Stimulated activated CD8-positive, alpha-beta memory T cell treated with anti-CD3 and anti-CD28 coated beads, Interleukin-15, amount 100 ng/mL, for 1 hour (primary cell): ENCODE measurements at regions not wholly inside any gene's neighbourhood (a gene's known extent, or its start where the extent isn't known, plus 50 kb on each side); places are given as distances from the start of the nearest gene placed in this dataset.
"Not testable (repeated sequence)": the region's sequence is repeated elsewhere in the genome, so short reads cannot be mapped to it uniquely, and the experiment has no call there.

Experiments used
- DNase-seq: peaks from one replicate; pipeline ENCODE4 v3.0.0-alpha.2; 2020; ENCODE audit warnings: low read depth

- no peak for DNase-seq
These were observed 154.4 kb upstream of the STMND1 start for GRCh38 chr6:16947375-16948015.

GRCh38 chr6:16944596-16944995, 157.3 kb upstream of the STMND1 start:
- DNase-seq, result no peak

GRCh38 chr6:16939839-16940238, 162.0 kb upstream of the STMND1 start:
- no peak for DNase-seq

- no peak for DNase-seq
These were observed 162.5 kb upstream of the STMND1 start for GRCh38 chr6:16939351-16939750.

- no peak for DNase-seq
These were observed 165.0 kb upstream of the STMND1 start for GRCh38 chr6:16936893-16937292.

- DNase-seq, result no peak
These were observed 167.9 kb upstream of the STMND1 start for GRCh38 chr6:16933961-16934360.

GRCh38 chr6:16933532-16933931, 168.3 kb upstream of the STMND1 start:
- no peak for DNase-seq

- DNase-seq, result no peak
These were observed 168.9 kb upstream of the STMND1 start for GRCh38 chr6:16932920-16933319.

- not testable (repeated sequence) for DNase-seq
These were observed 169.8 kb upstream of the ATXN1 start for GRCh38 chr6:16931079-16931478.

GRCh38 chr6:16930432-16930831, 169.2 kb upstream of the ATXN1 start:
- no peak for DNase-seq

GRCh38 chr6:16929809-16930208, 168.5 kb upstream of the ATXN1 start:
- DNase-seq, result no peak

- no peak for DNase-seq
These were observed 167.1 kb upstream of the ATXN1 start for GRCh38 chr6:16928387-16928786.

- DNase-seq, result no peak
These were observed 165.9 kb upstream of the ATXN1 start for GRCh38 chr6:16927205-16927604.

GRCh38 chr6:16925461-16925860, 164.2 kb upstream of the ATXN1 start:
- DNase-seq, result no peak

GRCh38 chr6:16922282-16922681, 161.0 kb upstream of the ATXN1 start:
- no peak for DNase-seq

- no peak for DNase-seq
These were observed 160.3 kb upstream of the ATXN1 start for GRCh38 chr6:16921399-16922110.

- DNase-seq, result no peak
These were observed 157.3 kb upstream of the ATXN1 start for GRCh38 chr6:16918586-16918985.

- no peak for DNase-seq
These were observed 152.9 kb upstream of the ATXN1 start for GRCh38 chr6:16914184-16914583.

- no peak for DNase-seq
These were observed 151.5 kb upstream of the ATXN1 start for GRCh38 chr6:16912756-16913155.

- no peak for DNase-seq
These were observed 149.8 kb upstream of the ATXN1 start for GRCh38 chr6:16911088-16911487.

GRCh38 chr6:16909658-16910360, 148.5 kb upstream of the ATXN1 start:
- no peak for DNase-seq

- no peak for DNase-seq
These were observed 146.7 kb upstream of the ATXN1 start for GRCh38 chr6:16907991-16908390.

- no peak for DNase-seq
These were observed 143.7 kb upstream of the ATXN1 start for GRCh38 chr6:16904957-16905356.
